GM15510 (cell line): ENCODE measurements at regions not wholly inside any gene's neighbourhood (a gene's known extent, or its start where the extent isn't known, plus 50 kb on each side); places are given as distances from the start of the nearest gene placed in this dataset.

Experiments used
- POLR2A ChIP-seq: IDR thresholded peaks from 3 replicates; pipeline ENCODE4 v1.6.1; 2011; ENCODE audit warnings: borderline replicate concordance; ENCODE audit not compliant: insufficient read length; ENCODE audit errors: extremely low read depth

DNA sequence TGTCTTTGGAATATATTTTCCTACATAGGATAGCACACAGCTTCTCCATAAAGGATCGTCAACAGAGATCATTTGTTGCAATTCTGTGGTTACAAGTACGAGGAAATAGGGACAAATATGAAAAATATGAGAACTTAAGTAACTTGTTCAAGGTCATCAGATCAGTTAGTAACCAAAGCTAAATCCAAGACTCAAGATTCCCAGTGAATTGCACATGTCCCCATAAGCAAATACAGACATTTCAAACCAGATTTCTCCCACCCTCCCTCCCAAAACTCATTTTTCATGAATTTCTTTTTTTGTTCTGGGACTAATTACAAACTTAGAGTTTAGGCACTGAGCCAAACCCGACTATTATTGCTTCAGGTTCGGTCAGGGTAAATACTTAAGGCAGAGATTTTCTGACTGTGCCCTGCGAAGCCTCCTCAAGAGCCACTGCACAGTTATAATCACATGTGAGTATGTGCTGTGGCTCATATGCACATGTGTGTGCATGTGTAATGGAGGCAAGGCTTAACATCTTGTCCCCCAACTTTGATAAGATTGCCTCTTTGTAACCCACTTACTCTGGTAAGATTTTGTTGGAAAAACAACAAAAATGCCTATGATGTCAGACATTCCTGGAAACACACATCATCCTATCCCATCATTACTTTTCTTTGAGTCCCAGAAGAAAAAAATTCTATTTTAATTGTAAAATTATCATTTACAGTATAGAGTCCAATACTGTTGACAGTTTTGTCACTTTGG lies 216.2 kb downstream of the CD83 start:
- no peak for TF ChIP-seq POLR2A

GRCh38 chr6:14335071-14335470 lies 217.5 kb downstream of the CD83 start:
- no peak for TF ChIP-seq POLR2A

GRCh38 chr6:14337152-14337551 lies 219.6 kb downstream of the CD83 start:
- no peak for TF ChIP-seq POLR2A

GRCh38 chr6:14339172-14339571 lies 221.6 kb downstream of the CD83 start:
- TF ChIP-seq POLR2A: no peak

- TF ChIP-seq POLR2A: no peak
These were observed 222.4 kb downstream of the CD83 start for GRCh38 chr6:14339711-14340584.

DNA sequence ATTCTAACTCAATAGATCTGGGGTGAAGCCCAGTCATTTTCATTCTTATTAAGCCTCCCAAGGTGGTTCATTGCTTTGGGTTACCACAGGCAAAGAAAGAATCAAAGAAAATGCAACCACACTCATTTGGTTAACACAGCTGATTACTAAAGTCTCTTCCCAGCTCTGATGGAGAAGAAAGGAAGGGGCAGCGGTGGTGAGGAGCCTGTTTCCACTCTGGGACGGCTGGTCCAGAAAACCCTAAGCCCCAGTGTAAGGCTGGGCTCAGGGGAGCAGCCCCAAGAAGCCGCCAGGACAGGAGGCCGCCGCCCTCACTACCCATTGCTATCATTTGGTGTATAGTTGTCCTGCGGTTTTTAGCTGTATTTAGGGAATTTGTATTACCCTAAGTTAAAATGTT lies 226.9 kb downstream of the CD83 start:
- TF ChIP-seq POLR2A: no peak

- TF ChIP-seq POLR2A: no peak
These were observed 230.8 kb downstream of the CD83 start for GRCh38 chr6:14348389-14348788.

DNA sequence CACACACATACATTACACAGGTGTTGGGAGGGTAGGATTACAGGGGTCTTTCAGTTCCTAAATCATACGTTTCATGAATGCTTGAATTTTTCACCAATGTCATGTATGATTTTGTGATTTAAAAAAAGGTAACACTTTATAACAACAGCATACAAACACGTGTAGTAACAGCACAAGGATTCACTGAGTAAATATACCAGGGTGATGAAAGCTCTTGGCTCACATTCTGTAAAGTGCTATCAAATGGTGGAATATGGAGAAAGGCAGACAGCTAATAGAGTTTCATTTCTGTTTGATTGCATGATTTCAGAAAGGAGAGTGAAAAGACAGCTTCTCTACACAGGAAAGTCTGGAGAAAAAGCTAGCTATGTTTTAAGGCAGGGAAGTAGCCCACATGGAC lies 231.9 kb downstream of the CD83 start:
- no peak for TF ChIP-seq POLR2A

DNA sequence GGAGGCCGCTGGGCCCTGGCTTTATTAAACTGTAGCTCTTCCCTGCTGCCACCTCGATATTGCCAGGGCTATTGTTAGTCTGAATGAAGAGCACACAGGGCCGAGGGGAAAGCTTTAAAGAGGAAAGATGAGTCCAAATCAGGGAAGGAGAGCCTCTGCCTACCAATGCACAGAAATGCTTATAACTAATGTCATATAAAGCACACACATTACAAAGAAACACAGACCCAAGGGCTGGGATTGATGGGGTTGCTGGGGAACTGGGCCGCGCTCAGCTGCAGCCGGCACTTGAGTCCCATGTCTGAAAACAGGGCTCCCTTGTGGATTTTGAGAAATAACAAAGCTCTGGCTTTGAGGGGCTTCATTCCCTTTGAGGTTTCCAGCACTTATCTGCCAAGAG lies 232.6 kb downstream of the CD83 start:
- no peak for TF ChIP-seq POLR2A

DNA sequence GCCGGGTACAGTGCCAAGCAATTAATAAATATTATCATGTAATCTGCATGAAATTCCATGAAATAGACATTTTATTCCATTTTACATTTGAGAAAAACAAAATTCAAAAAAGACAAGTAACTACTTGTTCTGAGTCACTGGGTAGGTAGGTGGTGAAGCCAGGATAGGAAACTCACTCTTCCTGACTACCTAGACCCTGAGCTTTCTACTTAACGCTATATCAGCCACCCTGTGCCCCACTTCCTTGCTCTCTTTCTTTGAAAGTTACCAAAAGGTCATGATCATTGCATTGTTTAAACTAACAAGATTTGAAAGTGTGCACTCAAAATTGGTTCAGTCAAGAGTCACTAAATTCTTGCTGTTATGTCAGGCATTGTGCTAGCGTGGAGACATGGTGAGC lies 235.7 kb downstream of the CD83 start:
- no peak for TF ChIP-seq POLR2A

DNA sequence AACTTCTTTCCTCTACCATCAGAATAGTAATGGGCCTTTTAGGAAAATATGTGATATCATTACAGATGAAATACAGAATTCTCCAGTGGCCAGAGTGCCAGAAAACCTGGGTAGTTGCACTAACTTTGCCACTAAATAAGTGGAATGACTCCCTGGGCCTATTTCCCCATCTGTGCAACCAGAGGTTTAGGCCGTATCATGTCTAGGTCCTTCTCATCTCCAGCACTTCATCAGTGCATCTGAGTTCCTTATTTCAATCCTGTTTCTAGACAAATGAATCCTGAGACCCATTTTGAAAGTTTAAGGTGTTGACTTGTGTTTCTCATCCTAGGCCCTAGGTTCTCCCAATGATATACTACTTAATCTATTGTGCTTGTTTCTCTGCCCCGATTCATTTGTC lies 236.2 kb downstream of the CD83 start:
- TF ChIP-seq POLR2A: no peak

DNA sequence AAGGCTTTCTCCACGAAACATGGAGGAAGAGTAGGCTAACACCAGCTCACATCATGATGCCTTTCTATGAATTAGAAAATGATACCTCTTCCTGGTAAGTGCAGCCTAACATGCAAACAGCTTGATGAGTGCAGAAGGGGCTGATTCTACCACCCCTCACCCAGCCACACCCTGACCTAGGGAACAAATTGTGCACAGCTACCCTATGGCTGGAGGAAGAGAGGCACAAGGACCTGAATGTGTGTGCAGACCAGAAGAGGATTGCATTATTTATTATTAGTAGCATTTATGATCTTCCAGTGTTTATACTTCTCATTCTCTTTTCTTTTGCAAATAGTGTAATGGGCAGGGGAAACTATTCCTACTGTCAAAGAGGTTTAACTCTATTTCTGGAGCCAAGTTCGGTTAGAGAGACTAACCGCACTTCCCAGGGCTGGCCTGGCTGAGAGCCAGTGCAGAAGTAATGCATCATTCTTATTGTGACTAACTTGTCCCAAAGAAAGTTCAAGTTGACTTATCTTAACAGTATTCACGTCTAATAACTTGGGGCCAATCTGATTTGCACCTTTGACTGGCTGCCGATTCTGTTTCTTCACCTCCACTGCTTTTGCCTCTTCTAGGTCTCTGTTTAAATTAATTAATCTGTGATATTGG lies 237.5 kb downstream of the CD83 start:
- TF ChIP-seq POLR2A: no peak

DNA sequence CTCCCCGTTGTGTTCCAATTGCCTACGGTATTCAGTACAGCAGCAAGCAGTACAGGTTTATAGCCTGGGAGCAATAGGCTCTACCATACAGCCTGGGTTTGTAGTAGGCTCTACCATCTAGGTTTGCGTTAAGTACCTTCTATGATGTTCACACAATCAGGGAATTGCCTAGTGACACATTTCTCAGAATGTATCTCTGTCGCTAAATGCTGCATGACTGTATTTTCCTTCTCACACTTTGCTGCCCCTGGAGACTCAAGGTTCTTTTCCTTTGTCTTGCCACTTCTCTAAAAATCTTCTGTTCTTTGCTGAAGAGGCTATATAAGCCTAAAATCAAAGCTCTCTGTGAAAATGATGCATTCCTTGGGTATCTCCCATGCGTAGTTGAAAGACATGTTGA lies 241.9 kb downstream of the CD83 start:
- no peak for TF ChIP-seq POLR2A

GRCh38 chr6:14360565-14360964 lies 243.0 kb downstream of the CD83 start:
- no peak for TF ChIP-seq POLR2A

DNA sequence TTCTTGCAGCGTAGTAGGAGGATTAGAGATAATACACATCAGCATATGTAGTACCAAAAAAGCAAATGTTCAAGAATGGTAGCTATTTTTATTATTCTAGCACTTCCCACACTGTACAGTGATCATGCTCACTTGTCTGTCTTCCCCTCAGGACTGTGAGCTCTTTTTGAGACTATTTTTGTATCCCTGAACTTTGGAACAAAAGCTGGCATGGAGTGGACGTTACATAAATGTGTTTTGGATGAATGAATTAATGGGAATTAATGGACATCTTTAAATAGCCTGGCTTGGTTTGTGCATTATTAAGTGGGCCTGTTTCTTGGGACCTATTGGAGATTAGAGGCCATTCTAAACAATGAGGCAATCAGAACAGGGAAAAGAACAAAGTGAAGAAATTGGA lies 243.7 kb downstream of the CD83 start:
- TF ChIP-seq POLR2A: no peak
